Fibroblast of villous mesenchyme (primary cell): ENCODE measurements at regions not wholly inside any gene's neighbourhood (a gene's known extent, or its start where the extent isn't known, plus 50 kb on each side); places are given as distances from the start of the nearest gene placed in this dataset.

Experiments used
- DNase-seq: peaks from one replicate; pipeline ENCODE4 v3.0.0-alpha.2; 2010; ENCODE audit warnings: low read depth
- H3K4me3 ChIP-seq: 2 replicates; pipeline ENCODE4 v1.5.1; 2011; ENCODE audit warnings: low read depth, mild to moderate bottlenecking, low read length
- CTCF ChIP-seq: IDR thresholded peaks from 2 replicates; pipeline ENCODE4 v1.5.1; 2012; ENCODE audit warnings: low read depth, mild to moderate bottlenecking, low read length; ENCODE audit not compliant: insufficient read depth

- no peak for DNase-seq
- no peak overlapping the region for H3K4me3 ChIP-seq
- TF ChIP-seq CTCF: no peak
These were observed 448.3 kb downstream of the NTRK2 start for GRCh38 chr9:85117831-85118230.

DNA sequence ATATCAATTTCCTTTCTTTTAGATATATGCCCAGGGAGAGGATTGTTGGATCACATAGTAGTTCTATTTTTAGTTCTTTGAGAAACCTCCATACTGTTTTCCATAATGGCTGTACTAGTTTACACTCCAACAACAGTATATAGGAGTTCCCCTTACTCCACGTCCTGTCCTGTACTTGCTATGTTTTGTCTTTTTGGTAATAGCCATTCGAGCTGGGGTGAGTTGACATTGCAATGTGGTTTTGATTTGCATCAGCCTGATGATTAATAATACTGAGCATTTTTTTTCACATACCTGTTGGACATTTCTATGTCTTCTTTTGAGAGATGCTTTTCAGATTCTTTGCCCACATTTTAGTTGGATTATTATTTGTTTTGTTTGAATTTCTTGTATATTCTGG, 445.9 kb downstream of the NTRK2 start:
- DNase-seq: no peak
- no peak overlapping the region for H3K4me3 ChIP-seq
- TF ChIP-seq CTCF: no peak

DNA sequence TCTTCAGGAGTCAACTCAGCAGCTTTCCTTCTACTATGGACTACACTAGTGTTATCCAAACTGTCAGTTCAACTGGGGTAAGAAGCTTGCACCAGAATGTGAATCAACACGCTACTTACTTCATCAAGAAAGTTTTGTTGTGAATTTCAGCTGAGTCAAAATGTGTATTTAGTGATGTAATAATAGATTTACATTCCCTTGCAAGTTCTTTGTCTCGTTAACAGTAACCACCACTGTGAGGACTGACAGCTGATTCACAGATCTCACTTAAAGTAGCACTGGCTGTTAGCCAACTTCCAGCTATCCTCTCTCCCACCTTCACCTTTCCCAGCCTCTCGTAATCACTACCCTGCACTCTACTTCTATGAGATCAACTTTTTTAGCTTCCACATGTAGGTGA, 445.3 kb downstream of the NTRK2 start:
- no peak for DNase-seq
- H3K4me3 ChIP-seq: no peak overlapping the region
- no peak for TF ChIP-seq CTCF

DNA sequence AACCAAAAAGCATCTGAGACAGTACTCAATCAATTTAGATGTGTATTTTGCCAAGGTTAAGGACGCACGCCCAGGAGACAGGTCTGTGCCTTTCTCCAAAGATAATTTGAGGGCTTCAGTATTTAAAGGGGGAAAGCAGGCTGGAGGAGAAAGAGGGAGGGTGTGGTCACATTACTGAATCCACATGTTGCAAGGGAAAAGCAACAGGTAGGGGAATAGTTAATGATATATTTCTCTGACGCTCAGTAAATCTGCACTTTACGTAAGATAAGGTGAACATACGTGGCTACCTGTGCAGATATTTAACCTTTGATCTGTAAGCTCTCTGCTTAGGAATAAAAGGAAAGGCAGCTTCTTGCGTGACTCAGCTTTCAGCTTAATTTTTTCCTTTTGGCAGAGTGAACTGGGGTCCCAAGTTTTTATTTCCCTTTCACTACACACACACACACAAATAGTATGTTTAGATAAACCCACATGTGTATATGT, 443.4 kb downstream of the NTRK2 start:
- TF ChIP-seq CTCF: no peak
- H3K4me3 ChIP-seq: no peak overlapping the region
- DNase-seq: no peak

GRCh38 chr9:85112391-85112790, 442.9 kb downstream of the NTRK2 start:
- no peak overlapping the region for H3K4me3 ChIP-seq
- no peak for DNase-seq
- TF ChIP-seq CTCF: no peak

DNA sequence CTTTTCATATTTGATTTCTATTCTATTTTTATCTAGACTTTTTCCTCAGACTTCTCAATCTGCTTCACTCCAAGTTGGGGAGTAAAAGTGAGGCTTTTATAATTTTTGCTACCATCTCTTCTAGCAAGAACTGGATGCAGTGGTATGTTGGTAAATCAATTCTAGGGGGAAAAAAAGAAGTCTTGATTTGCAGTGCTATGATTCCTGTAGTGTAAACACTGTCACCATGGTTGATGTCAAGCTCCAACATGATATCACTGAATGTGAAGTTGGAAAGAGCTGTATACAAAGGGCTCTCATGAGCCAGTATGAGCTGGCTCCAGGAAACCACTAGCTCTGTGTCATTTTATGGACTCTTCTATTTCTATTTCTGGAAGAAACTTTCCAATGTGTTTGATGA, 439.2 kb downstream of the NTRK2 start:
- DNase-seq: no peak
- no peak for TF ChIP-seq CTCF
- no peak overlapping the region for H3K4me3 ChIP-seq

DNA sequence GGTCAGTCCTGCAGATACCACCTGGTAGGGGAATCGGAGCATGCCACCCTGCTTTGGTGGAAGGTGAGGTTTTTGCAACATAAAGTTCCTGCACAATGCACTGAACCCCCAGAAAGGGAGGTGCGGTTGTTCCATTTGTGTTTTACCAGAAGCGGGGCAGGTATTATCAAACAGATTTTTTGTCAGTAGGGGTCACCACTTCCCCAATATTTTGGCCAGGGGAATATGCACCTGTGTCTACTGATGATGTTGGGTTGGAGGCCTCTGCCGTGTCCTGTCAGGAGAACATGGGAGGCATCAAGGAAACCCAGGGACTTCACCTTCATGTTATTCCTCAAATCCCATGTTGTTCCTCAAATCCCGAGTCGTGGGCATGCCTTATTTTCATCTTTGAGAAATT, 438.7 kb downstream of the NTRK2 start:
- TF ChIP-seq CTCF: no peak
- no peak for DNase-seq
- no peak overlapping the region for H3K4me3 ChIP-seq
